NCI-H2081 treated with DMSO at 0.1 percent for 48 hours (cell line): ENCODE measurements at regions not wholly inside any gene's neighbourhood (a gene's known extent, or its start where the extent isn't known, plus 50 kb on each side); places are given as distances from the start of the nearest gene placed in this dataset.

Experiments
- DNase-seq: peaks from one replicate; lab custom pipeline; 2025; lab: John Stamatoyannopoulos, UW

- DNase-seq: no peak
These were observed 249.2 kb downstream of the TOMM20 start for GRCh38 chr1:234879147-234880080.

- no peak for DNase-seq
These were observed 250.3 kb downstream of the TOMM20 start for GRCh38 chr1:234878288-234878687.

- DNase-seq: no peak
These were observed 250.9 kb downstream of the TOMM20 start for GRCh38 chr1:234877761-234878160.

GRCh38 chr1:234875953-234876855 is 252.4 kb downstream of the TOMM20 start:
- DNase-seq: no peak

GRCh38 chr1:234875328-234875952 is 253.2 kb downstream of the TOMM20 start:
- DNase-seq: no peak

- DNase-seq: no peak
These were observed 254.0 kb downstream of the TOMM20 start for GRCh38 chr1:234874291-234875288.

- DNase-seq: no peak
These were observed 256.8 kb downstream of the TOMM20 start for GRCh38 chr1:234871710-234872271.

GRCh38 chr1:234871039-234871709 is 257.5 kb downstream of the TOMM20 start:
- DNase-seq: no peak

- no peak for DNase-seq
These were observed 258.3 kb downstream of the TOMM20 start for GRCh38 chr1:234870020-234870981.

- DNase-seq: no peak
These were observed 259.2 kb downstream of the TOMM20 start for GRCh38 chr1:234869182-234870019.

GRCh38 chr1:234868296-234869147 is 258.5 kb upstream of the IRF2BP2 start:
- DNase-seq: no peak

- DNase-seq: no peak
These were observed 256.3 kb upstream of the IRF2BP2 start for GRCh38 chr1:234866007-234866866.

GRCh38 chr1:234865171-234866006 is 255.4 kb upstream of the IRF2BP2 start:
- DNase-seq: no peak

- no peak for DNase-seq
These were observed 254.1 kb upstream of the IRF2BP2 start for GRCh38 chr1:234864116-234864515.

GRCh38 chr1:234863551-234863971 is 253.6 kb upstream of the IRF2BP2 start:
- DNase-seq: no peak
